Adrenal gland (tissue), 9 donors: ENCODE measurements at regions not wholly inside any gene's neighbourhood (a gene's known extent, or its start where the extent isn't known, plus 50 kb on each side); places are given as distances from the start of the nearest gene placed in this dataset.

ENCODE experiments used
- DNase-seq, 7 donors: peaks; one replicate each; pipeline ENCODE4 v3.0.0-alpha.2; 2019 to 2020
- H3K27ac ChIP-seq, 5 donors: fragments of 200-600 bp; sonication (generic) in 4 of 5; 1 replicate in 3 of 5; 2 replicates in 2 of 5; pipeline versions ENCODE4 v1.5.1 to v1.8.0; 2016 to 2020; ENCODE audit warnings: mild to moderate bottlenecking in 1 of 5
- H3K27me3 ChIP-seq: fragments of 200-600 bp; 2 replicates; pipeline ENCODE4 v1.8.0; 2021
- H3K36me3 ChIP-seq, 2 donors: fragments of 200-600 bp; replicated peaks in 1 of 2; 1 replicate in 1 of 2; 2 replicates in 1 of 2; pipeline versions ENCODE4 v1.5.1 to v1.8.0; 2018 to 2022
- H3K4me1 ChIP-seq, 2 donors: fragments of 200-600 bp; replicated peaks in 1 of 2; 1 replicate in 1 of 2; 2 replicates in 1 of 2; pipeline versions ENCODE4 v1.5.1 to v1.8.0; 2018 to 2021
- H3K4me3 ChIP-seq, 4 donors: fragments of 200-600 bp; sonication (generic) in 3 of 4; one replicate each; pipeline ENCODE4 v1.5.1; 2016 to 2018
- H3K9me3 ChIP-seq, 3 donors: fragments of 200-600 bp; sonication (generic) in 1 of 3; replicated peaks in 1 of 3; 1 replicate in 2 of 3; 2 replicates in 1 of 3; pipeline versions ENCODE4 v1.5.1 to v1.8.0; 2016 to 2021
- POLR2A ChIP-seq, 2 donors: fragments of 450-650 bp; IDR thresholded peaks; one replicate each; pipeline ENCODE4 v1.6.1; 2017; ENCODE audit warnings: antibody characterized with exemption in 2 of 2, mild to moderate bottlenecking in 2 of 2, moderate library complexity in 1 of 2
- WGBS, 4 donors: extraction: QIAGEN DNeasy Blood & Tissue Kit in 2 of 4; methylation state at CpG; one replicate each; pipeline versions ENCODE4 v1.1.5 to v1.1.7; 2013 to 2017; 5-methylcytosine and 5-hydroxymethylcytosine counted together
- intact Hi-C, 2 donors: fragments of 100-400 bp; cut with DNase I; formaldehyde crosslinking; loops; one replicate each; pipeline versions ENCODE4 v1.14.1 to v1.15.0; 2022 to 2023
- TF ChIP-seq, protein P1 (sequence below), 6 experiments: fragments of 450-650 bp in 4 of 6; fragments of 200-600 bp in 2 of 6; sonication (generic) in 1 of 6; IDR thresholded peaks; 1 replicate in 5 of 6; 2 replicates in 1 of 6; pipeline versions ENCODE4 v1.5.1 to v1.8.0; 2016 to 2021; ENCODE audit warnings: antibody characterized with exemption in 6 of 6, mild to moderate bottlenecking in 2 of 6, moderate library complexity in 1 of 6
- donor health status: healthy with polysubstance abuse.
- donor health status: Bipolar disorder and iron deficiency.
- donor health status: DM: yes; HTN: yes; CAD: no.
- donor health status: DM: no; HTN: no; CAD: no.
- donor health status: DM: no; HTN: no; CAD: no.

DNA sequence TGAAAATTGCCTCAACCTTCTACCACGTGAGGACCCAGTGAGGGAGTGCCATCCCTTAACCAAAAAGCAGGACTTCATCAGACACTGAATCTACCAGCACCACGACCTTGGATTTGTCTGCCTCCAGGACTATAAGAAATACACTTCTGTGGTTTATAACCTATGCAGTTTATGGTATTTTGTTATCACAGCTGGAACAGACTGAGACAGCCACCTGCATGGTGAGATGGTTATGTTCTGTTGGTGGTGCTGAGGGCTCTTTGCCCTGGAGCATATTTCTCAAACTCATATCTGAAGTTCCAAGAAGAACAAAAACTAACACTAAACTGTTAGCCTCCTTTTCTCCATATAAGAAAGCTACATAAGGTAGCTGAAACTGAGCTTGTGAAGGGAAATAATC lies 69.8 kb upstream of the RGS18 start:
- intact Hi-C loops, result no loop called here
- H3K9me3 ChIP-seq, result no peaks in the 10 kb centered on the region
- TF ChIP-seq, protein P1, sequence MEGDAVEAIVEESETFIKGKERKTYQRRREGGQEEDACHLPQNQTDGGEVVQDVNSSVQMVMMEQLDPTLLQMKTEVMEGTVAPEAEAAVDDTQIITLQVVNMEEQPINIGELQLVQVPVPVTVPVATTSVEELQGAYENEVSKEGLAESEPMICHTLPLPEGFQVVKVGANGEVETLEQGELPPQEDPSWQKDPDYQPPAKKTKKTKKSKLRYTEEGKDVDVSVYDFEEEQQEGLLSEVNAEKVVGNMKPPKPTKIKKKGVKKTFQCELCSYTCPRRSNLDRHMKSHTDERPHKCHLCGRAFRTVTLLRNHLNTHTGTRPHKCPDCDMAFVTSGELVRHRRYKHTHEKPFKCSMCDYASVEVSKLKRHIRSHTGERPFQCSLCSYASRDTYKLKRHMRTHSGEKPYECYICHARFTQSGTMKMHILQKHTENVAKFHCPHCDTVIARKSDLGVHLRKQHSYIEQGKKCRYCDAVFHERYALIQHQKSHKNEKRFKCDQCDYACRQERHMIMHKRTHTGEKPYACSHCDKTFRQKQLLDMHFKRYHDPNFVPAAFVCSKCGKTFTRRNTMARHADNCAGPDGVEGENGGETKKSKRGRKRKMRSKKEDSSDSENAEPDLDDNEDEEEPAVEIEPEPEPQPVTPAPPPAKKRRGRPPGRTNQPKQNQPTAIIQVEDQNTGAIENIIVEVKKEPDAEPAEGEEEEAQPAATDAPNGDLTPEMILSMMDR (IDR thresholded peaks at IDR 0.05), result no peak
- no peak for TF ChIP-seq POLR2A (IDR thresholded peaks at IDR 0.05)
- no peak for DNase-seq
- WGBS, 4 donors, result 26 to 45% (median 33%) methylated on average over 2 of the region's 2 CpGs
- no peaks in the 10 kb centered on the region for H3K27me3 ChIP-seq
- no peaks in the 10 kb centered on the region for H3K4me1 ChIP-seq
- H3K27ac ChIP-seq, result no peak overlapping the region
- H3K36me3 ChIP-seq, result no peaks in the 10 kb centered on the region
- H3K4me3 ChIP-seq, result no peak overlapping the region

DNA sequence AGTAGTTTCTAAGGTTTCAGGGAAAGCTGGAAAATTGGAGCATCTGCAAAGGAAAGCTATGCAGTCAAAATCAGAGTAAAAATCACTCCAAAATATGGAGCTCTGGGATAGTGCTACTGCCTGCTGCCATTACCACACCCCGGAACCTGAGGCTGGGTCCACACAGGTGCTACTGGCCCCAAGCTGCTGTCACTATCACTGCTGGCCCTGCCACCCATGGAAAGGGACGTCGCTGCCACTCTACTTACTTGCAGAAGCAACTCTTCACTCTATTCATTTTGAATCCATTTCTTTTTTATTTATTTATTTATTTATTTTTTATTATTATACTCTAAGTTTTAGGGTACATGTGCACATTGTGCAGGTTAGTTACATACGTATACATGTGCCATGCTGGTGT lies 60.3 kb upstream of the RGS18 start:
- H3K27ac ChIP-seq, result no peak overlapping the region
- WGBS, 4 donors, result 81 to 94% (median 91%) methylated on average over 4 of the region's 4 CpGs
- H3K4me1 ChIP-seq, result no peaks in the 10 kb centered on the region
- no peak for DNase-seq
- no peak overlapping the region for H3K4me3 ChIP-seq
- no peaks in the 10 kb centered on the region for H3K9me3 ChIP-seq
- no peaks in the 10 kb centered on the region for H3K36me3 ChIP-seq
- intact Hi-C loops, result no loop called here
- TF ChIP-seq POLR2A (IDR thresholded peaks at IDR 0.05), result no peak
- TF ChIP-seq, protein P1 (IDR thresholded peaks at IDR 0.05), result no peak
- no peaks in the 10 kb centered on the region for H3K27me3 ChIP-seq

DNA sequence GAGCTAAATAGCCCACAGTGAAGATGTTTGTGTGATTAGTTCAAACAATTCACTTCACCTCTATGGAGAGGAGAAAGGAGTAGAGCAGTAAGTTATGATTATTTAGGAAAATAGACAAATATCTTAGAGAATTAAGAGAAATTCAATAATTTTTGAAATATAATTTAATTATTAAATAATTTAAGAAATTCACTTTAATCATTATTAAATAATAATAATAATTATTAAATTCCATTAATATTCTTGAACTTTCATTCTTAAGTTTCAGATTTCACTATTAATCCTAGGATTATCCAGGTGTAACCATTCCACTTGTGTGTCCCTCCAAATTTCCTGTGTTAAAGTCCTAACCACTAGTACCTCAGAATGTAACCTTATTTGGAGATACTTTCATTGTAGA lies 58.9 kb upstream of the RGS18 start:
- Histone ChIP-seq H3K9me3 (no peaks in the 10 kb centered on the region), H3K36me3 (no peaks in the 10 kb centered on the region), H3K4me3 (no peak overlapping the region), H3K4me1 (no peaks in the 10 kb centered on the region), H3K27me3 (no peaks in the 10 kb centered on the region), H3K27ac (no peak overlapping the region)
- TF ChIP-seq, protein P1 (IDR thresholded peaks at IDR 0.05), result no peak
- TF ChIP-seq POLR2A (IDR thresholded peaks at IDR 0.05), result no peak
- intact Hi-C loops, result no loop called here
- no peak for DNase-seq

DNA sequence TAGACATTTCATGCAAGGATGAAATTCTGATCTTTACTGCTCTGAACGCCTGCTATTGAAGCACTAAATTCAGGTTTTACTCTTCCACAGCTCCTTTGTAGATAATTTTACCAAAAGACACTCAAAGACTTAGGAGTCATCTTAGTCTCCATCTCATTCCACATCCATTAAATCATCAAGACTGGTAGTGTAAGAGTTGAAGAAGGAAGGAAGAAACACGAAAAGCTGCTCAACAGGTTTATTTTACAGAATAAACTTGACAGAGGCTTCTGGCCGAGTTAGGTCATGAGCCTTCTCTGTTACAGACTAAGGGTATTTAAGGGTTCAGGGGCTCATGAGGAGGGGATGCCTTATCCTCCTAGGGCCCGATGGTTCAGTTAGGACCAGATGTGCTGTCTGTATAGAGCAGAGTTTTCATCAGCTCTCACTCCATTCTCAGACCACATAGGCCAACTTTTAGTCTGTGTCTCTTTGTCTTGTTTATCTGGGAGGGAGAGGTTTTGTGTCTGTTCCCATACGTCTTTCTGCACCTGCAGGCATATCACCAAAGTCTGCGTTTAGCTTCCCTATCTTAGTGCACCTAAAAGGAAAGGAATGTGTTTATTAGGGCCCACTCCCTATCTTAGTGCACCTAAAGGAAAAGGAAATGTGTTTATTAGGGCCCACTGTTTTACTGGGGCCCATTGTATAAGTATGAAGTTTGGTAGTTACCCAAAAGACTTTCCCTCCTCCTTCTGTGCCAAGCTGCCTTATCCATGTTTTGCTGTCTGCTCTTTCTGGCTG lies 57.4 kb upstream of the RGS18 start:
- intact Hi-C loops, result no loop called here
- 70 to 79% (median 73%) methylated on average over 6 of the region's 6 CpGs for WGBS, 4 donors
- Histone ChIP-seq H3K4me1 (no peaks in the 10 kb centered on the region), H3K9me3 (no peaks in the 10 kb centered on the region), H3K27me3 (no peaks in the 10 kb centered on the region), H3K36me3 (no peaks in the 10 kb centered on the region), H3K27ac (no peak overlapping the region), H3K4me3 (no peak overlapping the region)
- TF ChIP-seq POLR2A (IDR thresholded peaks at IDR 0.05), result no peak
- TF ChIP-seq, protein P1 (IDR thresholded peaks at IDR 0.05), result no peak
- DNase-seq, result no peak
